ENCODE measurements at regions not wholly inside any gene's neighbourhood (a gene's known extent, or its start where the extent isn't known, plus 50 kb on each side); places are given as distances from the start of the nearest gene placed in this dataset.

- no peaks in the 10 kb centered on the region for H3K4me1 ChIP-seq (replicated peaks; ENCODE audit: insufficient read depth)
- H3K27me3 ChIP-seq (ENCODE audit: insufficient read depth, low read depth), result no peaks in the 10 kb centered on the region; the same call in 1 of the 2 replicates
- no peaks in the 10 kb centered on the region for H3K79me2 ChIP-seq (ENCODE audit: low read depth)
- CTCF ChIA-PET, result no interaction called here
- no peak for TF ChIP-seq CTCF (conservative IDR thresholded peaks at IDR 0.05)
- no peak overlapping the region for H3K27ac ChIP-seq
- no peaks in the 10 kb centered on the region for H3K36me3 ChIP-seq (ENCODE audit: low read depth)
- H4K20me1 ChIP-seq (ENCODE audit: insufficient read depth), result no peaks in the 10 kb centered on the region
- H3K4me3 ChIP-seq, result no peak overlapping the region
- BruUV-seq (replicated peaks), result no TSS peak
- H3K9me3 ChIP-seq (ENCODE audit: insufficient read depth, low read depth), result peaks cover 8% of the 10 kb centered on the region; the same call in 1 of the 2 replicates
- no peaks in the 10 kb centered on the region for H3F3A ChIP-seq (ENCODE audit: insufficient read depth, low read depth)
- intact Hi-C loops (cut with micrococcal nuclease; ENCODE audit: unreplicated experiment), result no loop called here
- peak overlapping the region; percentile 59; the same call in 1 of the 2 replicates for H2AFZ ChIP-seq
- H3K9me2 ChIP-seq (ENCODE audit: insufficient read depth), result no peaks in the 10 kb centered on the region
- DNase-seq, result no peak
- no peak overlapping the region for H3K4me2 ChIP-seq
- POLR2A ChIA-PET (ENCODE audit: unreplicated experiment), result no interaction called here
Measured at GRCh38 chr11:121741761-121742361, 289.1 kb upstream of the SORL1-AS1 start.

GRCh38 chr11:121741351-121741760 is 288.6 kb upstream of the SORL1-AS1 start:
- no peak for TF ChIP-seq EZH2 (IDR thresholded peaks at IDR 0.05; ENCODE audit: low read depth)
- no peak for TF ChIP-seq CTCF (conservative IDR thresholded peaks at IDR 0.05)
- H3K27me3 ChIP-seq (ENCODE audit: insufficient read depth, low read depth), result no peaks in the 10 kb centered on the region; the same call in 1 of the 2 replicates
- no peak for DNase-seq
- H3K9me3 ChIP-seq (ENCODE audit: insufficient read depth, low read depth), result peaks cover 8% of the 10 kb centered on the region; the same call in 1 of the 2 replicates
- H3F3A ChIP-seq (ENCODE audit: insufficient read depth, low read depth), result no peaks in the 10 kb centered on the region
- ChIA-PET POLR2A (ENCODE audit: unreplicated experiment) (no interaction called here), CTCF (no interaction called here)
- no peak overlapping the region for H3K4me2 ChIP-seq
- no peaks in the 10 kb centered on the region for H4K20me1 ChIP-seq (ENCODE audit: insufficient read depth)
- no peaks in the 10 kb centered on the region for H3K4me1 ChIP-seq (replicated peaks; ENCODE audit: insufficient read depth)
- intact Hi-C loops (cut with micrococcal nuclease; ENCODE audit: unreplicated experiment), result no loop called here
- H3K9me2 ChIP-seq (ENCODE audit: insufficient read depth), result no peaks in the 10 kb centered on the region
- H2AFZ ChIP-seq, result 0 out of 2 replicates have a peak overlapping the region, but pooled peaks have one; percentile 59
- no peak overlapping the region for H3K27ac ChIP-seq
- no peaks in the 10 kb centered on the region for H3K36me3 ChIP-seq (ENCODE audit: low read depth)
- no TSS peak for BruUV-seq (replicated peaks)
- no peak overlapping the region for H3K4me3 ChIP-seq
- no peaks in the 10 kb centered on the region for H3K79me2 ChIP-seq (ENCODE audit: low read depth)

GRCh38 chr11:121740902-121741301 is 288.1 kb upstream of the SORL1-AS1 start:
- CTCF ChIA-PET, result no interaction called here
- H3K27ac ChIP-seq, result no peak overlapping the region
- no peaks in the 10 kb centered on the region; the same call in 1 of the 2 replicates for H3K27me3 ChIP-seq (ENCODE audit: insufficient read depth, low read depth)
- H3K4me1 ChIP-seq (replicated peaks; ENCODE audit: insufficient read depth), result no peaks in the 10 kb centered on the region
- no peaks in the 10 kb centered on the region for H3K79me2 ChIP-seq (ENCODE audit: low read depth)
- H2AFZ ChIP-seq, result no peak overlapping the region
- no peaks in the 10 kb centered on the region for H3K9me2 ChIP-seq (ENCODE audit: insufficient read depth)
- POLR2A ChIA-PET (ENCODE audit: unreplicated experiment), result no interaction called here
- H3K4me3 ChIP-seq, result no peak overlapping the region
- H3K36me3 ChIP-seq (ENCODE audit: low read depth), result no peaks in the 10 kb centered on the region
- TF ChIP-seq CTCF (conservative IDR thresholded peaks at IDR 0.05) (no peak), EZH2 (IDR thresholded peaks at IDR 0.05; ENCODE audit: low read depth) (no peak)
- H4K20me1 ChIP-seq (ENCODE audit: insufficient read depth), result no peaks in the 10 kb centered on the region
- BruUV-seq (replicated peaks), result no TSS peak
- no peak overlapping the region for H3K4me2 ChIP-seq
- DNase-seq, result no peak
- H3F3A ChIP-seq (ENCODE audit: insufficient read depth, low read depth), result no peaks in the 10 kb centered on the region
- intact Hi-C loops (cut with micrococcal nuclease; ENCODE audit: unreplicated experiment), result no loop called here
- H3K9me3 ChIP-seq (ENCODE audit: insufficient read depth, low read depth), result peaks cover 8% of the 10 kb centered on the region; the same call in 1 of the 2 replicates
